Activated naive CD4-positive, alpha-beta T cell treated with anti-CD3 and anti-CD28 coated beads, Interleukin-2, amount 50 U/mL, for 72 hours (primary cell): ENCODE measurements at regions not wholly inside any gene's neighbourhood (a gene's known extent, or its start where the extent isn't known, plus 50 kb on each side); places are given as distances from the start of the nearest gene placed in this dataset.

Source experiments
- ATAC-seq, 2 donors: fragments of 150-1000 bp; cut with Tn5 transposase; 2 replicates each; pipeline ENCODE4 v1.10.0; 2021; ENCODE audit warnings: mild to moderate bottlenecking in 2 of 2, moderate library complexity in 2 of 2
- DNase-seq, 2 donors: peaks; one replicate each; pipeline ENCODE4 v3.0.0; 2021 to 2022; ENCODE audit warnings: low spot score in 2 of 2
- H3K27ac Mint-ChIP-seq, 2 donors: one replicate each; pipeline ENCODE4 v1.8.0; 2022; ENCODE audit warnings: mild to moderate bottlenecking in 2 of 2, mixed read lengths in 2 of 2
- H3K36me3 Mint-ChIP-seq, 2 donors: one replicate each; pipeline ENCODE4 v1.8.0; 2022; ENCODE audit warnings: mixed read lengths in 2 of 2
- H3K9me3 Mint-ChIP-seq, 2 donors: one replicate each; pipeline ENCODE4 v1.8.0; 2022; ENCODE audit warnings: mixed read lengths in 2 of 2

DNA sequence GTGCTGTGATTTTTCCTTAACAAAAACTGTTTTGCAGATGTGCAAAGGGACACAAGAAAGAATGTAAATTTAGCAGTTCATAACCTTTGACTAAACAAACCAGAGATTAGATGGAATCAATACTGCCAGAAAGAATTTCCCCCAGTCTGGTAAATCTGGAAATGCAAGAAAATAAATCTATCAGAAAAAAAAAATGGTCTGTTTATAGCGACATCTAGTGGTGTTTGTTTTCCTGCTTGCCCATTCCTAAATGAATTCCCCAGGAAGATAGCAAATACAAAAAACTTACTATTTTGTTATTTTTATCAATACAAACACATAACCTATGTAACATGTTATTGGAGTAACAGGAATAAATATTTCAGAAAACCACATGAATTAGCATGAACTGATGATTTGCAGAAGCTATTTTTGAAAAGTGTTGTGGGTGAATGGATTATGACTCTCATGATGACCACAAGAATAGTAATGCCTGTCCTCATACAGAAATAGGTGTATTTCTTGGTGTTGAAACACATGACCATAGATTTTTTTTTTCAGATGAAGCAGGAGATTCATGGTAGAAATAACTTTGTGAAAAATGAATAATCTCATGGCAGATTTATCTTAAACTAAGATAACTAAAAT is 1703.8 kb downstream of the MAT2B start:
- Mint-ChIP-seq H3K36me3 (no peaks in the 10 kb centered on the region), H3K9me3 (peaks cover 0 to 5% of the 10 kb centered on the region in 2 donors), H3K27ac (no peak overlapping the region)
- ATAC-seq, result no peak
- DNase-seq, result no peak

- peaks cover 13 to 17% of the 10 kb centered on the region in 2 donors for H3K9me3 Mint-ChIP-seq
- no peak for ATAC-seq
- no peak overlapping the region for H3K27ac Mint-ChIP-seq
Observed at GRCh38 chr5:165224366-165225045, 1719.1 kb downstream of the MAT2B start.

GRCh38 chr5:165227515-165227914 is 1722.1 kb downstream of the MAT2B start:
- no peak for ATAC-seq
- no peak overlapping the region for H3K27ac Mint-ChIP-seq
- H3K9me3 Mint-ChIP-seq, result peaks cover 5 to 24% of the 10 kb centered on the region in 2 donors
- no peak for DNase-seq
- H3K36me3 Mint-ChIP-seq, result no peaks in the 10 kb centered on the region

More at GRCh38 chr5:165224366-165225045, 1719.1 kb downstream of the MAT2B start:
- no peak for DNase-seq
- no peaks in the 10 kb centered on the region for H3K36me3 Mint-ChIP-seq

DNA sequence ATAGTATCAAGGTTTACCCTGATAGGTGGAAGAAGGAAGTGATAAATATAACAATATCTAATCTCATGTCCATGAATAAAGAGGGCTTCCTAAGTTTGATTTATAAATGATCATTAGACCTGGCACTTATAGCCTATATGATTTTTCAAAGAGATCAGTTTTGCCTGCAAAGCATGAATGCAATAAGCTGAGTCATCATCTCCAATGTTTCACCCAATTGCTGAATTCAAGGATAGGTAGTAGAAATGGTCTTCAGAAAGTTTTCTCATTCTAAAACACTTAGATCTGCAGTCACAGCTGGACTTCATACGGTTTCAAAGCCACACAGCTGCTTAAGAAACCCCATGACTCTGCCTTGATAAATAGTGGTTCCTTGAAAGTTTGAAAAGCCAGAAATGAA is 1722.8 kb downstream of the MAT2B start:
- no peaks in the 10 kb centered on the region for H3K36me3 Mint-ChIP-seq
- peaks cover 5 to 22% of the 10 kb centered on the region in 2 donors for H3K9me3 Mint-ChIP-seq
- DNase-seq, result no peak
- H3K27ac Mint-ChIP-seq, result no peak overlapping the region
- ATAC-seq, result no peak

- ATAC-seq, result no peak
- Mint-ChIP-seq H3K27ac (no peak overlapping the region), H3K36me3 (no peaks in the 10 kb centered on the region), H3K9me3 (peaks cover 8 to 21% of the 10 kb centered on the region in 2 donors)
- DNase-seq, result no peak
Observed at GRCh38 chr5:165231821-165232508, 1726.5 kb downstream of the MAT2B start.

- Mint-ChIP-seq H3K27ac (no peak overlapping the region), H3K36me3 (no peaks in the 10 kb centered on the region), H3K9me3 (peaks cover 8 to 21% of the 10 kb centered on the region in 2 donors)
- DNase-seq (no peak), ATAC-seq (no peak)
Observed at GRCh38 chr5:165232509-165233028, 1727.2 kb downstream of the MAT2B start.

DNA sequence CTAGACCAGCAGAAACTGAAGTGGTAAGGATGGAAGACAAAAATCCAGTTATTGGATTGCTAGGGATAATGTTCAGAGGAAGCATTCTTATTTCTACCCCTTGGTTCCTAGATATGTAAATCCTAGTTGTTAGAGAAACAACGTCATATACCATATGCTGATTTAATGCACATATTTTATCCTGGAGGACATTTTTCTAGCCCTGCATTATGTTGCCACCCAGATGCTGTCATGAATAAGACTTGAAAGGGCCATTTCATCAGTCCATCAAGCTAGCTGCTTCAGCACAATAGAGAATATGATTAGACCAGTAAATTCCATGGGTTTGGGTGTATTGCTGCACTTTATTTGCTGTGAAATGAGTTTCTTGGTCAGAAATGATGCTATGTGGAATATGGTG is 1736.4 kb downstream of the MAT2B start:
- H3K36me3 Mint-ChIP-seq, result no peaks in the 10 kb centered on the region
- no peak for ATAC-seq
- DNase-seq, result no peak
- H3K27ac Mint-ChIP-seq, result no peak overlapping the region
- peaks cover 12 to 14% of the 10 kb centered on the region in 2 donors for H3K9me3 Mint-ChIP-seq

DNA sequence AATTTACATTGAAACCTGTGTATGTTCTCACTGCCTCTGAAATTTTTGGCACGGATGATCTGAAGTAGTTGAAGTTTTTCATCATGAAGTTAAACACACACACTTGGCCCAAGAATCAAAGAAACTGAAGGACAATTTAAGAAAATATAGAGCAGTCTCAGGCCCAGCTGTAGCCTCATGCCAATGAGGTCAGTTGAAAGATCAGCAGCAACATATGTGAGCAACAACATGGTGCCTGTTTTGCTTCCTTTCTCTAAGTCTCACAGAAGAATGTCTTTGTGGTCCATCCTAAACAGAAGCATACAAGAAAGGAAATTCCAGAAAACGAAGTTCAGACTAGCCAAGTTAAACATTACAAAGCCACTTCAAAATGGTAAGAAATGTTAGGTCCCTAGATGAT is 1737.2 kb downstream of the MAT2B start:
- Mint-ChIP-seq H3K27ac (no peak overlapping the region), H3K36me3 (no peaks in the 10 kb centered on the region), H3K9me3 (peaks cover 12 to 14% of the 10 kb centered on the region in 2 donors)
- DNase-seq (no peak), ATAC-seq (no peak)

GRCh38 chr5:165244407-165244806 is 1739.0 kb downstream of the MAT2B start:
- no peak for DNase-seq
- H3K9me3 Mint-ChIP-seq, result peaks cover 8 to 10% of the 10 kb centered on the region in 2 donors
- H3K27ac Mint-ChIP-seq, result no peak overlapping the region
- no peak for ATAC-seq
- no peaks in the 10 kb centered on the region for H3K36me3 Mint-ChIP-seq

GRCh38 chr5:165258197-165258771 is 1752.9 kb downstream of the MAT2B start:
- ATAC-seq (no peak), DNase-seq (no peak)
- H3K9me3 Mint-ChIP-seq, result peaks cover 6 to 14% of the 10 kb centered on the region in 2 donors
- no peak overlapping the region for H3K27ac Mint-ChIP-seq
- H3K36me3 Mint-ChIP-seq, result no peaks in the 10 kb centered on the region

GRCh38 chr5:165260426-165260825 is 1755.0 kb downstream of the MAT2B start:
- no peak for ATAC-seq
- no peaks in the 10 kb centered on the region for H3K36me3 Mint-ChIP-seq

GRCh38 chr5:165263536-165263935 is 1758.1 kb downstream of the MAT2B start:
- no peak overlapping the region for H3K27ac Mint-ChIP-seq
- DNase-seq (no peak), ATAC-seq (no peak)
- no peaks in the 10 kb centered on the region for H3K36me3 Mint-ChIP-seq
- peaks cover 6 to 13% of the 10 kb centered on the region in 2 donors for H3K9me3 Mint-ChIP-seq

More at GRCh38 chr5:165260426-165260825, 1755.0 kb downstream of the MAT2B start:
- DNase-seq, result no peak
- Mint-ChIP-seq H3K9me3 (peaks cover 12 to 19% of the 10 kb centered on the region in 2 donors), H3K27ac (no peak overlapping the region)

DNA sequence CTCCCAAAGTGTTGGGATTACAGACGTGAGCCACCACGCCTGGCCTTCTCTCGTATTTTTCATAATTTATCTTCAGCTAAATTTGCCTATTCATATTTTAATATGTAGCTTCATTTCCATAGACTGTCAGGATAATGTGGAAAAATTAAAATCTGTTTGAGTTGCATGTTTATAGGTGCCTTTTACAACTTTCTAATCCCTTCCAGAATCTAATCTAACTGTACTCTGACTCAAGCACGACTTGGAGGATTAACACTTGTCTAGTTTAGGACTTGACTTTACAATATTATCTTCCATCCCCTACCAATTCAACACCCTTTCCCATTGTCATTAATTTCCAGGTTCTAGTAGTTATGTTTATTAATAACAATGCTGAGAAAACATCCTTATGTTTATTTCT is 1761.5 kb downstream of the MAT2B start:
- DNase-seq, result no peak
- H3K27ac Mint-ChIP-seq, result no peak overlapping the region
- H3K36me3 Mint-ChIP-seq, result no peaks in the 10 kb centered on the region
- no peak for ATAC-seq
- peaks cover 5 to 10% of the 10 kb centered on the region in 2 donors for H3K9me3 Mint-ChIP-seq

DNA sequence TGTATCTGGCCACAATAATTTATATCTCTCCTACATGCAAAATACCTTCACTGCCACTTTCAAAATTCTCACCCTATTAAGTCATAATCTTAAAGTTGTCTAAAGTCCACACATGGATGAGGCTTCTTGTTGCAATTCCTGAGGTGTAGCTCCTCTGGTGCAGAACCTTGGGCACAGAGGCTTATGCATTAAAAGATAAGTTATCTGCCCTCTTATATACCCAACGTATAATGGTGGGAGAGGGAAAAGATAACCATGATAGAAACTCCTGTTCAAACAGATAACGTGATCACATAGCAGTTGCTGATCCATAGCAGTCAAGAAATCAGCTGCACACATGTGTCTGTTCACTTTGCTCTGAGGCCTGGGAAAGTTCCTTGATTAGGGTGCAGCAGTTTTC is 1767.0 kb downstream of the MAT2B start:
- Mint-ChIP-seq H3K36me3 (no peaks in the 10 kb centered on the region), H3K9me3 (peaks cover 14 to 20% of the 10 kb centered on the region in 2 donors), H3K27ac (no peak overlapping the region)

GRCh38 chr5:165277661-165278060 is 1772.2 kb downstream of the MAT2B start:
- DNase-seq (no peak), ATAC-seq (no peak)
- H3K9me3 Mint-ChIP-seq, result peaks cover 14 to 23% of the 10 kb centered on the region in 2 donors
- no peaks in the 10 kb centered on the region for H3K36me3 Mint-ChIP-seq
- no peak overlapping the region for H3K27ac Mint-ChIP-seq

More for the DNA sequence above, 1767.0 kb downstream of the MAT2B start:
- no peak for ATAC-seq
- no peak for DNase-seq

DNA sequence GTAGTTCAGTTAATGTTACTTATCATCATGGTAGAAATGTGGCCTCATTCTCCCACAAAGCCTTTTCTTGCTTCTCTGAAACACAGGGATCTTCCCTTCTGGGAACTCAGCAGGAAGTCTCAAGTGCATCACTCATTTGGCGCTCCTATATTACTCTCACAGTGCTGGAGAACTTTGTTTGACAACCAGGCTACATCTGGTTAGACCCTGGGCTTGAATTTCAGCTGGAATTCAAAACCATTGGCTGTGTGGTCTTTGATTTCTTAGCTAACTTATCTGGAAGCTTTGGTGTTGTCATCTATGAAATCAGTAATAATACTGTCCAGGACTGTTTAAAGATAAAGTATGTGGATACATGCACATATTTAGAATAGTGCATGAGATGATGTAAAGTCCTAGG is 1777.1 kb downstream of the MAT2B start:
- ATAC-seq (no peak), DNase-seq (no peak)
- Mint-ChIP-seq H3K9me3 (peaks cover 6 to 19% of the 10 kb centered on the region in 2 donors), H3K27ac (no peak overlapping the region), H3K36me3 (no peaks in the 10 kb centered on the region)

- peaks cover 7 to 13% of the 10 kb centered on the region in 2 donors for H3K9me3 Mint-ChIP-seq
- no peak overlapping the region for H3K27ac Mint-ChIP-seq
- DNase-seq (no peak), ATAC-seq (no peak)
- no peaks in the 10 kb centered on the region for H3K36me3 Mint-ChIP-seq
Observed at GRCh38 chr5:165286692-165287091, 1781.3 kb downstream of the MAT2B start.
